HG03108 (cell line): ENCODE measurements at regions not wholly inside any gene's neighbourhood (a gene's known extent, or its start where the extent isn't known, plus 50 kb on each side); places are given as distances from the start of the nearest gene placed in this dataset.
"Not testable (repeated sequence)": the region's sequence is repeated elsewhere in the genome, so short reads cannot be mapped to it uniquely, and the experiment has no call there.

Experiments
- ATAC-seq: cut with Tn5 transposase; IDR thresholded peaks from one replicate; pipeline ENCODE4 v1.9.1; 2021; ENCODE audit warnings: moderate library complexity; ENCODE audit not compliant: unreplicated experiment

- no peak for ATAC-seq
Measured at GRCh38 chr5:108467563-108467962, 85.7 kb upstream of the FBXL17 start.

DNA sequence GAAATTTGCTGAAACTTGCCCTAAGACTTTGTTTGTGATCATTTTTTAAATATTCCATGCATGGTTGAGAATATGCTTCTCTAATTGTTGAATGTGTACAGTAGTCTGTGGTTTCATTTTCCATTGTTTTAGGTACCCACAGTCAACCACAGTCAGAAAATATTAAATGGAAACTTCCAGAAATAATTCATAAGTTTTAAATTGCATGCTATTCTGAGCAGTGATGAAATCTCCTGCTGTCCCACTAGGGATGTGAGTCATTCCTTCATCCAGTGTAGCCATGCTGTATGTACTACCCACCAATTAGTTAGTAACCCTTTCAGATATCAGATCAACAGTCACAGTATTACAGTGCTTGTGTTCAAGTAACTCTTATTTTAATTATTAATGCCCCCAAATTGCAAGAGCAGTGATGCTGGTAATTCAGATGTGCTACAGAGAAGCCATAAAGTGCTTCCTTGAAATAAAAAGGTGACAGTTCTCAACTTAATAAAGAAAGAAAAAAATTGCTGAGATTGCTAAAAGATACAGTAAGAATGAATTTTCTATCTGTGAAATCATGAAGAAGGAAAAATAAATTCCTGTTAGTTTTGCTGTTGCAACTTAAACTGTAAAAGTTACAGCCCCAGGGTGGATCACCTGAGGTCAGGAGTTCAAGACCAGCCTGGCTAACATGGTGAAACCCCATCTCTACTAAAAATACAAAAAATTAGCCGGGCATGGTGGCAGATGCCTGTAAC lies 79.9 kb upstream of the FBXL17 start:
- no peak for ATAC-seq

DNA sequence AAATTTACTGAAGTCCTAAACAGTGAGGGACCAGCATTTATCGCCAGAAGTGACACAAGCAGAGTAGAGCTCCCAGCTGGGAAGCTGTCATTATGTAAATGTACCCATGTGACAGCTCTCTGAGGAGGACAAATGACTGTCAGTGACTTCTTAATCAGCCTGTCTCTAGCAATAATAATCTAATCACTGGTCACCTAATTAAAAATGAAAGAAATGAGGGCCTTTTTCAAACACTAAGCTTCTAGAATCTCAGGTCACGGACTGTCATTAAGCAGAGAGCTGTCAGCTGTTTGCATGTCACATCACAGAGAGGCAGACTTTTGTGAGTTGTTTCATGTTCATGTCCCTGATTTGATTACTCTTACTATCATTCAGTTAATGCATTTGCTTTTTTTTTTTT lies 77.9 kb upstream of the FBXL17 start:
- ATAC-seq: no peak

- no peak for ATAC-seq
Measured at GRCh38 chr5:108451269-108451668, 69.4 kb upstream of the FBXL17 start.

DNA sequence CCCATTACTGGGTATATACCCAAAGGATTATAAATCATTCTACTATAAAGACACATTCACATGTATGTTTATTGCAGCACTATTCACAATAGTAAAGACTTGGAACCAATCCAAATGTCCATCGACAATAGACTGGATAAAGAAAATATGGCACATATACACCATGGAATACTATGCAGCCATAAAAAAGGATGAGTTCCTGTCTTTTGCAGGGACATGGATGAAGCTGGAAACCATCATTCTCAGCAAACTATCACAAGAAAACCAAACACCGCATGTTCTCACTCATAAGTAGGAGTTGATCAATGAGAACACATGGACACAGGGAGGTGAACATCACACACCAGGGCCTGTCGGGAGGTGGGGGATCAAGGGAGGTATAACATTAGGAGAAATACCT lies 62.2 kb upstream of the FBXL17 start:
- ATAC-seq: not testable (repeated sequence)

DNA sequence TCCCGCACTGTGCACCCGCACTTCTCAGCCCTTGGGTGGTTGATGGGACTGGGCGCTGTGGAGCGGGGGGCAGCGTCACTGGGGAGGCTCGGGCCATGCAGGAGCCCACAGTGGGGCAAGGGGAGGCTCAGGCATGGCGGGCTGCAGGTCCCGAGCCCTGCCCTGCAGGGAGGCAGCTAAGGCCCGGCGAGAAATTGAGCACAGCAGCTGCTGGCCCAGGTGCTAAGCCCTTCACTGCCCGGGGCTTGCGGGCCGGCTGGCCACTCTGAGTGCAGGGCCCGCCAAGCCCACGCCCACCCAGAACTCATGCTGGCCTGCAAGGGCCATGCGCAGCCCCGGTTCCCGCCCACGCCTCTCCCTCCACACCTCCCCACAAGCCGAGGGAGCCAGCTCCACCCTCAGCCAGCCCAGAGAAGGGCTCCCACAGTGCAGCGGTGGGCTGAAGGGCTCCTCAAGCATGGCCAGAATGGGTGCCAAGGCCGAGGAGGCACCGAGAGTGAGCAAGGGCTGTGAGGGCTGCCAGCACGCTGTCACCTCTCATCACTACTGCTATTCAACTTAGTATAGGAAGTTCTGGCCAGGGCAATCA lies 60.3 kb upstream of the FBXL17 start:
- not testable (repeated sequence) for ATAC-seq

GRCh38 chr5:108437425-108437824 lies 55.5 kb upstream of the FBXL17 start:
- no peak for ATAC-seq

DNA sequence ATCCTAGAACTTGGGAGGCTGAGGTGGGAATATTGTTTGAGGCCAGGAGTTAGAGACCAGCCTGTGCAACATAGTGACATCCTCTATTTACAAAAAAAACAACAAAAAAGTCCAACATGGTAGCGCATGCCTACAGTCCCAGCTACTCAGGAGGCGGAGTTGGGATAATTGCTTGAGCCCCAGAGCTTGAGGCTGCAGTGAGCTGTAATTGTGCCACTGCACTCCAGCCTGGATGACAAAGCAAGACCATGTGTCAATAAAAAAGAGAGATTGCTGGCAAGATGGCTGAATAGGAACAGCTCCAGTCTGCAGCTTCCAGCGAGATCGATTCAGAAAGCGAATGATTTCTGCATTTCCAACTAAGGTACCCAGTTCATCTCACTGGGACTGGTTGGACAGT lies 54.8 kb upstream of the FBXL17 start:
- no peak for ATAC-seq

- no peak for ATAC-seq
Measured at GRCh38 chr5:108433600-108433999, 51.7 kb upstream of the FBXL17 start.

DNA sequence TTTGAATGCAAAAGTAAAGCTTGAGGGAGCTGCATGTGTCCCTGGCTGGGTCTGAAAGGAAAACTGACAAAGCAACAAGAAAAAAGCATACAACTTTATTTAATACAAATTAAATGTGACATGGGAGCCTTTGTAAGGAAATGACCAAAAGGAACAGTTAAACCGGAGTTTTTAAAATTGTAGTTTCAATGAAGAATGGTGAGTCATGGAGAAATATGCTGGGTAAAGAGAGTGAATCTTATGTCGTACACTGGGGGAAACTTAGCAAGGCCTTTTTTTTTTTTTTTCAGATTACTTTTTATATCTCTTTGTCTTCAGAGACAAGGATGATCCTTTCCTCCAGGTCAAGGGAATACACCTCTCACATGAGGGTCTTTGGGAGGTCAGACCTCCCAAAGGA lies 50.1 kb upstream of the FBXL17 start:
- ATAC-seq: no peak
